ENCODE measurements at regions not wholly inside any gene's neighbourhood (a gene's known extent, or its start where the extent isn't known, plus 50 kb on each side); places are given as distances from the start of the nearest gene placed in this dataset.

DNA sequence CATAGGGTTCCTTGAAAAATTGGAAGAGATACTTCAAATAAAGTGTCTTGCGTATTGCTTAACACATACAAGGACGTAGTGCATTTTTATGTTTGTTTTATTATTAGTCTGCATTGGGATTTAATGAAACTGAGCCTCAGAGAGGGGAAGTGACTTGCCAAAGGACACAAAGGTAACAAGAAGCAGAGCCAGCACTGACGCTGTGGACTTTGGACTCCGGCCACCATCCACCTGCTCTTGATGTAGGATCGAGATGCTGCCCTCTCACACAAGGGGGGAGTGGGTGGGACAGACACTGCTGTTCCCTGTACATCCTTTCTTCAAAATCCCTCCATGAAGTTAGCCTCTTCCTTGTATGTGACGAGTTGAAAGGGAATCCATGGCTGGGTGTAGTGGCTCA is 435.4 kb upstream of the RGMA start:
- Histone ChIP-seq H3K9me3 (no peaks in the 10 kb centered on the region), H3K4me2 (no peak overlapping the region), H3K36me3 (no peaks in the 10 kb centered on the region), H3K9ac (no peak overlapping the region), H4K20me1 (no peaks in the 10 kb centered on the region), H3K27me3 (no peaks in the 10 kb centered on the region), H3K27ac (no peak overlapping the region), H3K4me3 (no peak overlapping the region), H3K4me1 (no peaks in the 10 kb centered on the region)
- TF ChIP-seq Cebpa-rat (IDR thresholded peaks at IDR 0.05) = no peak

- H3K27ac ChIP-seq = no peak overlapping the region
- H3K4me3 ChIP-seq = no peak overlapping the region
- H3K4me1 ChIP-seq = no peaks in the 10 kb centered on the region
- H3K36me3 ChIP-seq = no peaks in the 10 kb centered on the region
- no peak overlapping the region for H3K4me2 ChIP-seq
- no peaks in the 10 kb centered on the region for H3K9me3 ChIP-seq
- H4K20me1 ChIP-seq = no peaks in the 10 kb centered on the region
- TF ChIP-seq Cebpa-rat (IDR thresholded peaks at IDR 0.05) = no peak
- no peak overlapping the region for H3K9ac ChIP-seq
- H3K27me3 ChIP-seq = no peaks in the 10 kb centered on the region
Measured at GRCh38 chr15:93523481-93523880, 434.5 kb upstream of the RGMA start.

DNA sequence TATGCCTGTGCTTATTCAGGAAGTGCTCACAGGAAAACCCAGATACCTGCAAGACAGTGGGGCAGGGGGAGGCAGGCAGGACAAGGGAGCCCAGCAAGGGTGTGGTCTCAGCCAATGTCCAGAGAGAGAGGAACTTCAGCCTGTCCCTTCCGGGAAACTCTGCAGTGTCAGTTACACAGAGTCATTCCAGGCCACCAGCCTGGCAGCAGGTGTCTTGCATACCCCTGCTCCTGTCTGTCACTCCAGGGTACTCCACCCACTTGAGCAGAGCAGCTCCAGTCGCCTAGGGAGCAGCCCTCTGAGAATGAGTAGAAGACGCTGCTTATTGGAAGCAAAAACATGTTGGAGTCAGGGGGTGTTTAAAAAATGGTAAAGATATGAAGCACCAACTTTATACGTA is 431.2 kb upstream of the RGMA start:
- no peak for TF ChIP-seq Cebpa-rat (IDR thresholded peaks at IDR 0.05)

DNA sequence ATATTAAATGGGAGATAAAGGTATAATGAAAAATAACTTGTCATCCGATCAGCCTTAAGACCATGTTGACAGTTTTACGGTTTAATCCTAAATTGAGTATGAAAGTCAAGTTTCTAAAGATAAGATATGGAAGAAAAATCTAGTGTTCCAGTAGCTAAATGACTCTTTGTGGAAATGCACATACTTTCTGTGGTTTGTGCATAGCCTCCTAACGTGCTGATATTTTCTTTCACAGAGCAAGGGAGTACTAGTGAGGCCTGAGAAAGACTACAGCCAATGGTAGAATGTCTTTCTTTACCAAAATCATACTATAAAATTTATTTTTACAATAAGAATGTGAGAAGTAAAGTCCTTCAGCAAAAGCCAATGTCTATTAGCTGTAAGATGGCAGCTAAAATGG is 430.6 kb upstream of the RGMA start:
- no peaks in the 10 kb centered on the region for H4K20me1 ChIP-seq
- no peaks in the 10 kb centered on the region for H3K27me3 ChIP-seq
- no peak overlapping the region for H3K27ac ChIP-seq
- H3K4me2 ChIP-seq = no peak overlapping the region
- no peak for TF ChIP-seq Cebpa-rat (IDR thresholded peaks at IDR 0.05)
- H3K4me3 ChIP-seq = no peak overlapping the region
- no peaks in the 10 kb centered on the region for H3K9me3 ChIP-seq
- H3K9ac ChIP-seq = no peak overlapping the region
- H3K4me1 ChIP-seq = no peaks in the 10 kb centered on the region
- no peaks in the 10 kb centered on the region for H3K36me3 ChIP-seq

More for the DNA sequence above, 431.2 kb upstream of the RGMA start:
- Histone ChIP-seq H3K36me3 (no peaks in the 10 kb centered on the region), H3K27ac (no peak overlapping the region), H3K4me1 (no peaks in the 10 kb centered on the region), H3K27me3 (no peaks in the 10 kb centered on the region), H3K4me3 (no peak overlapping the region), H3K9me3 (no peaks in the 10 kb centered on the region), H4K20me1 (no peaks in the 10 kb centered on the region), H3K9ac (no peak overlapping the region), H3K4me2 (no peak overlapping the region)

GRCh38 chr15:93517176-93517575 is 428.2 kb upstream of the RGMA start:
- Histone ChIP-seq H3K9me3 (no peaks in the 10 kb centered on the region), H4K20me1 (no peaks in the 10 kb centered on the region), H3K4me3 (no peak overlapping the region), H3K9ac (no peak overlapping the region), H3K27ac (no peak overlapping the region), H3K36me3 (no peaks in the 10 kb centered on the region), H3K4me2 (no peak overlapping the region), H3K4me1 (no peaks in the 10 kb centered on the region), H3K27me3 (no peaks in the 10 kb centered on the region)
- TF ChIP-seq Cebpa-rat (IDR thresholded peaks at IDR 0.05) = no peak

- no peak for TF ChIP-seq Cebpa-rat (IDR thresholded peaks at IDR 0.05)
- H3K36me3 ChIP-seq = no peaks in the 10 kb centered on the region
- no peak overlapping the region for H3K9ac ChIP-seq
- H4K20me1 ChIP-seq = no peaks in the 10 kb centered on the region
- H3K9me3 ChIP-seq = 0 out of 2 replicates have a peak, but pooled peaks cover 4% of the 10 kb centered on the region
- no peak overlapping the region for H3K4me2 ChIP-seq
- no peak overlapping the region for H3K4me3 ChIP-seq
- no peaks in the 10 kb centered on the region for H3K4me1 ChIP-seq
- H3K27ac ChIP-seq = no peak overlapping the region
- H3K27me3 ChIP-seq = no peaks in the 10 kb centered on the region
Measured at GRCh38 chr15:93515256-93516051, 426.4 kb upstream of the RGMA start.

GRCh38 chr15:93506646-93507045 is 417.6 kb upstream of the RGMA start:
- Histone ChIP-seq H3K4me3 (no peak overlapping the region), H3K9ac (no peak overlapping the region), H3K27ac (no peak overlapping the region), H3K9me3 (peaks cover 4% of the 10 kb centered on the region; the same call in 1 of the 2 replicates), H4K20me1 (no peaks in the 10 kb centered on the region), H3K4me1 (no peaks in the 10 kb centered on the region), H3K27me3 (no peaks in the 10 kb centered on the region), H3K36me3 (no peaks in the 10 kb centered on the region), H3K4me2 (no peak overlapping the region)
- TF ChIP-seq Cebpa-rat (IDR thresholded peaks at IDR 0.05) = no peak

- no peaks in the 10 kb centered on the region for H4K20me1 ChIP-seq
- no peak overlapping the region for H3K4me3 ChIP-seq
- no peaks in the 10 kb centered on the region for H3K36me3 ChIP-seq
- no peak for TF ChIP-seq Cebpa-rat (IDR thresholded peaks at IDR 0.05)
- H3K4me1 ChIP-seq = no peaks in the 10 kb centered on the region
- H3K4me2 ChIP-seq = no peak overlapping the region
- no peak overlapping the region for H3K9ac ChIP-seq
- no peak overlapping the region for H3K27ac ChIP-seq
- H3K9me3 ChIP-seq = no peaks in the 10 kb centered on the region; the same call in 1 of the 2 replicates
- no peaks in the 10 kb centered on the region for H3K27me3 ChIP-seq
Measured at GRCh38 chr15:93505506-93505905, 416.5 kb upstream of the RGMA start.

GRCh38 chr15:93501946-93502345 is 412.9 kb upstream of the RGMA start:
- H3K9ac ChIP-seq = no peak overlapping the region
- H3K4me2 ChIP-seq = no peak overlapping the region
- H3K36me3 ChIP-seq = no peaks in the 10 kb centered on the region
- no peak for TF ChIP-seq Cebpa-rat (IDR thresholded peaks at IDR 0.05)
- H3K4me1 ChIP-seq = no peaks in the 10 kb centered on the region
- H3K27me3 ChIP-seq = no peaks in the 10 kb centered on the region
- H3K4me3 ChIP-seq = no peak overlapping the region
- no peaks in the 10 kb centered on the region for H4K20me1 ChIP-seq
- H3K27ac ChIP-seq = no peak overlapping the region
- no peaks in the 10 kb centered on the region for H3K9me3 ChIP-seq

DNA sequence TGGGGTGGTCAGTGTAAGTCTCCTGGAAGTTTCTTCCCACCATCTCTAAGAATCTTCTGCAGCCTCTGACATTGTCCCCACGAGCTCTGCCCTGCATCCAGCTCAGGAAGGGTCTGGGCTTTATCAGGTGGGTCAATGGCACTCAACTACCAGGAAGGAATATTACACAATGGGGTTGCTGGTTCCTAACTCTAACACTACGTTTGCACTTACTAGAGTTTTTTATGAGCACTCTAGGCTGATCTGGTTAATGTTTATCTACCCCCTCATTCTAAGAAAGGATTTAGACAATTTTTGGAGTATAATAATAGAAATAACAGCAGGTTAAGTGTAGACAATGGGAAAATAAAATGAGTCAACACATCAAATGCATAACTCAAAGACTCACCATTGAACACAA is 411.1 kb upstream of the RGMA start:
- Histone ChIP-seq H3K4me1 (no peaks in the 10 kb centered on the region), H3K4me2 (no peak overlapping the region), H3K27me3 (no peaks in the 10 kb centered on the region), H3K9me3 (no peaks in the 10 kb centered on the region), H3K27ac (no peak overlapping the region), H3K9ac (no peak overlapping the region), H3K36me3 (no peaks in the 10 kb centered on the region), H3K4me3 (no peak overlapping the region), H4K20me1 (no peaks in the 10 kb centered on the region)
- TF ChIP-seq Cebpa-rat (IDR thresholded peaks at IDR 0.05) = no peak
